ENCODE measurements at regions not wholly inside any gene's neighbourhood (a gene's known extent, or its start where the extent isn't known, plus 50 kb on each side); places are given as distances from the start of the nearest gene placed in this dataset.

DNA sequence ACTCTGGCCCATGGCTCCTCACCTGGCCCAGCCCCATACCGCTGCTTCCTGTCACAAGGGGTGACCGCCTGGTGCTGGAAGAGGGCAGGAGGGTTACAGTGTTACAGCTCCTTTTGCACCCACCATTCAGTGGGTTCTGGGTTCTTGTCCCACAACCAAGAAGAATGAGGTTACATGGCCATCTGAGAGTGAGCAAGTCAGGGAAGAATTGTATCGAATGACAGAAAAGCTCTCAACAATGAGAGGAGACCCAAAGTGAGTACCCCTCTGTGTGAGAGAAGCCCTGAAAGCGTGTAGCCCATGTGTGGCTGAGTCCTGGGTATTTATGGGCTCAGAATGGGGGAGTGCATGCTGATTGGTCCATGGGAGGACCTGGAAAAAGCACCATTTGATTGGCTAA, 888.5 kb downstream of the ADGRL2 start:
- no peak overlapping the region for H3K27ac Mint-ChIP-seq
- no peak for DNase-seq (ENCODE audit: low spot score in 2 of 2, unreplicated experiment in 2 of 2)
- TF ChIP-seq, protein P1, sequence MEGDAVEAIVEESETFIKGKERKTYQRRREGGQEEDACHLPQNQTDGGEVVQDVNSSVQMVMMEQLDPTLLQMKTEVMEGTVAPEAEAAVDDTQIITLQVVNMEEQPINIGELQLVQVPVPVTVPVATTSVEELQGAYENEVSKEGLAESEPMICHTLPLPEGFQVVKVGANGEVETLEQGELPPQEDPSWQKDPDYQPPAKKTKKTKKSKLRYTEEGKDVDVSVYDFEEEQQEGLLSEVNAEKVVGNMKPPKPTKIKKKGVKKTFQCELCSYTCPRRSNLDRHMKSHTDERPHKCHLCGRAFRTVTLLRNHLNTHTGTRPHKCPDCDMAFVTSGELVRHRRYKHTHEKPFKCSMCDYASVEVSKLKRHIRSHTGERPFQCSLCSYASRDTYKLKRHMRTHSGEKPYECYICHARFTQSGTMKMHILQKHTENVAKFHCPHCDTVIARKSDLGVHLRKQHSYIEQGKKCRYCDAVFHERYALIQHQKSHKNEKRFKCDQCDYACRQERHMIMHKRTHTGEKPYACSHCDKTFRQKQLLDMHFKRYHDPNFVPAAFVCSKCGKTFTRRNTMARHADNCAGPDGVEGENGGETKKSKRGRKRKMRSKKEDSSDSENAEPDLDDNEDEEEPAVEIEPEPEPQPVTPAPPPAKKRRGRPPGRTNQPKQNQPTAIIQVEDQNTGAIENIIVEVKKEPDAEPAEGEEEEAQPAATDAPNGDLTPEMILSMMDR (IDR thresholded peaks at IDR 0.05; ENCODE audit: unreplicated experiment) = no peak
- no peaks in the 10 kb centered on the region for H3K4me1 Mint-ChIP-seq
- H3K36me3 Mint-ChIP-seq = peaks cover 16% of the 10 kb centered on the region
- H3K27me3 Mint-ChIP-seq (ENCODE audit: low read depth) = no peaks in the 10 kb centered on the region
- peaks cover 39% of the 10 kb centered on the region for H3K9me3 Mint-ChIP-seq
- H3K4me3 Mint-ChIP-seq = no peak overlapping the region

DNA sequence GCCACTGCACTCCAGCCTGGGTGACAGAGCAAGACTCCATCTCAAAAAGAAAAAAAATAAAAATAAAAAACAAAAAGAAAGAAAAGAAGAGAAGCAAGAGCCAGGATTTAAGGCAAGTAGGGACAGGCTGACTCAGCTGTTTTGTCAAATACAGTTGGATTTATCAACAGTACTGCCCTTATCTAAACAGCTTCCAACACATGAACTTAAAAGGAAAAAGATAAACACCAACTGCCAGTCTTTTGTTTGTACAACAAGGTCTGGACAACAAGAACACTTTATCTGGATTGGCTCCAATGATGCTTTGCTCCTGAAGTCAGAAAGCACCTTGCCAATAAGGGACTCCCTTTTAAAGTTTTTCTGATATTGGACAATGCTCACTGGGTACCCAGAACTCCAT, 886.0 kb downstream of the ADGRL2 start:
- TF ChIP-seq, protein P1 (IDR thresholded peaks at IDR 0.05; ENCODE audit: unreplicated experiment) = no peak
- no peak overlapping the region for H3K4me3 Mint-ChIP-seq

DNA sequence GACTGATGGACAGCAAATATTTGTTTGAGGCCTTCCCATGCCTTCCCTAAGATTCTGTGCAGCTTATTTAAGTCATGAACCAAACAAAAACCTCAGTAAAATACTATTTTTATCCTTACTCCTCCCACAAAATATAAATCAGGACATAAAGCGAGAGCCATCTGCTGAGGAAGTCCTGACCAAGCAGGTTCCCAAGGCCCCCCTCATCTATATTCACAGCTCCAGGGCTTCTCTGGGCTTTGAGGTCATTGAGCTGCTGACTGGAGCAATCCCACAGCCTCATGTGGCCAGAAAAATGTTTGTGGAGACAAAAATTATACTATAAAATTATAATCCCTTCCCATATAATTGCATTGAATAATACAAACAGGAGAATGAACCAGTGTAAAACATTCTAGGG, 846.2 kb downstream of the ADGRL2 start:
- Mint-ChIP-seq H3K4me1 (peaks cover 2% of the 10 kb centered on the region), H3K4me3 (no peak overlapping the region), H3K36me3 (no peaks in the 10 kb centered on the region), H3K27me3 (ENCODE audit: low read depth) (no peaks in the 10 kb centered on the region), H3K27ac (no peak overlapping the region), H3K9me3 (peaks cover 15% of the 10 kb centered on the region)
- DNase-seq (ENCODE audit: low spot score in 2 of 2, unreplicated experiment in 2 of 2) = no peak
- TF ChIP-seq, protein P1 (IDR thresholded peaks at IDR 0.05; ENCODE audit: unreplicated experiment) = no peak

More for the DNA sequence above, 886.0 kb downstream of the ADGRL2 start:
- DNase-seq (ENCODE audit: low spot score in 2 of 2, unreplicated experiment in 2 of 2) = no peak
- Mint-ChIP-seq H3K36me3 (peaks cover 16% of the 10 kb centered on the region), H3K9me3 (peaks cover 46% of the 10 kb centered on the region), H3K27ac (no peak overlapping the region), H3K27me3 (ENCODE audit: low read depth) (no peaks in the 10 kb centered on the region), H3K4me1 (no peaks in the 10 kb centered on the region)

DNA sequence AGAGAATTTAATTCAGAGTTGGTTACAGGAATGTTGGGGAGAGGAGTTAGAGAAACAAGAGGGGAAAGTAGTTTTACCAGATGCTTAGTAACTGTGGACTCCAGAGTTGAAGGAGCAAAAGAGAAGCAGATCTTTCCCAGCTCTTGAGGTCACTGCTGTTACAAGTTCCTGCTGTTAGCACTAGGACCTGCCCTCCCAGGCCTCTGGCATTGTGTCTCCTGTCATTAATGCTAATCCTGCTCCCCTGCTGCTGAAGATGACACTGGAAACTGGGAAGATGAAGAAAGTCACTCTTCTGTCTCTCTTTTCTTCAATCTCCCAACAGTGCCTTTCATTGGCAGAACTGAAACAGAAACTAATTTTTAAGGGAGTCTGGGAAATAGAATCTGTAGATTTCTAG, 845.6 kb downstream of the ADGRL2 start:
- H3K27me3 Mint-ChIP-seq (ENCODE audit: low read depth) = no peaks in the 10 kb centered on the region
- H3K27ac Mint-ChIP-seq = no peak overlapping the region
- DNase-seq (ENCODE audit: low spot score in 2 of 2, unreplicated experiment in 2 of 2) = no peak
- H3K4me3 Mint-ChIP-seq = no peak overlapping the region
- peaks cover 2% of the 10 kb centered on the region for H3K4me1 Mint-ChIP-seq
- TF ChIP-seq, protein P1 (IDR thresholded peaks at IDR 0.05; ENCODE audit: unreplicated experiment) = no peak
- H3K36me3 Mint-ChIP-seq = no peaks in the 10 kb centered on the region
- peaks cover 15% of the 10 kb centered on the region for H3K9me3 Mint-ChIP-seq

DNA sequence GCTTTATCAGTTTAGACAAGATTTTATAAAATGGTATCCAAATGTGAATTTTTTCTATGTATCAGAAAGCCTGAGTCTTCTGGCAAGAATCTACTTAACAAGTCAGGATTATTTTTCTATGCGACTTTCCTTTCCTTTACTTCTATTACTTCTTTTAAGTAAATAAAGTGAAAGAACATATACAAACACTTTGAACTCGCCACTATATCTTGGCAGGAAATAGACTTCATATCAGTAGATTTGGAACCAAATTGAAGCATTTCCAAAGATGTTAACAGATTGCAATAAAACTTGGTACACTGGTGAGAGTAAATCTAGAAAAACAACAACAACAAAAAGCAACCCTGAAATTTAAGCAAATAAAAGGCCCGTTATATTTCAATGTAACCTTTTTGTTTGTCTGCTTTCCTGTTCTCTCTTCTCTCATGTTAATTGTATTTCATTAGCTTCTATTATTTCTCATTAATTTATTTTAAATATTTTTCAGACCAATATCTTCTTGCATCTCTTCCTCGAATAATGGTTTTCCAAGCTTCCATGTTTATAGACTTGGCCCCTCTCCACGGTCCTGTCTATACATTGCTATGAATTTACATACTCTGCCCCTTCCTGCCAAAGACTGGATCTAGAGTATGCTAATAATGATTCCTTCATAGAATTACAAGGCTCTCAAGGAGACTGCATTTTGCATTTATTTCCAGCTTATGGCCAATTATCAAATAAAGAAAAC, 843.6 kb downstream of the ADGRL2 start:
- peaks cover 2% of the 10 kb centered on the region for H3K4me1 Mint-ChIP-seq
- peaks cover 11% of the 10 kb centered on the region for H3K9me3 Mint-ChIP-seq
- no peaks in the 10 kb centered on the region for H3K36me3 Mint-ChIP-seq
- H3K27ac Mint-ChIP-seq = no peak overlapping the region
- no peaks in the 10 kb centered on the region for H3K27me3 Mint-ChIP-seq (ENCODE audit: low read depth)
- no peak overlapping the region for H3K4me3 Mint-ChIP-seq
- TF ChIP-seq, protein P1 (IDR thresholded peaks at IDR 0.05; ENCODE audit: unreplicated experiment) = no peak
- DNase-seq (ENCODE audit: low spot score in 2 of 2, unreplicated experiment in 2 of 2) = no peak
